GM18519 (cell line): ENCODE measurements at regions not wholly inside any gene's neighbourhood (a gene's known extent, or its start where the extent isn't known, plus 50 kb on each side); places are given as distances from the start of the nearest gene placed in this dataset.

Experiments
- ATAC-seq: cut with Tn5 transposase; IDR thresholded peaks from one replicate; pipeline ENCODE4 v1.9.1; 2021; ENCODE audit warnings: mild to moderate bottlenecking, moderate library complexity; ENCODE audit not compliant: unreplicated experiment, low FRiP score

DNA sequence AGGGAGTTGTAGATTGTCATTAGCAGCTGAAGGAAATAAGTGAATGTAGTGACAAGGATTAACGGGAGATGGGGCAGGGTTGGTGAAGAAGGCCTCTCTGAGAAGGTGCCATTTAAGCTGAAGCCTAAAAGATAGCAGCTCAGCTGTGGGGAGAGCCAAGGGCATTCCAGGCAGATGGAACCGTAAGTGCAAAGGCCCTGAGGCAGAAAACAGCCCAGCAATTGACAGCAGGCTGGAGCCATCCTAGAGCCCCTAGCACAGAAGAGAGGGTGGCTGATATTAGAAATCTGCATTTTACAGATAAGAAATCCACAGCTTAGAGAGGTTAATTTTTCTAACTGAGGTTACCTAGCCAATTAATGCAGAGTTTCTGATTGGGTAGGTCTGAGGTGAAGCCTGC is 374.5 kb upstream of the PROK2 start:
- no peak for ATAC-seq

DNA sequence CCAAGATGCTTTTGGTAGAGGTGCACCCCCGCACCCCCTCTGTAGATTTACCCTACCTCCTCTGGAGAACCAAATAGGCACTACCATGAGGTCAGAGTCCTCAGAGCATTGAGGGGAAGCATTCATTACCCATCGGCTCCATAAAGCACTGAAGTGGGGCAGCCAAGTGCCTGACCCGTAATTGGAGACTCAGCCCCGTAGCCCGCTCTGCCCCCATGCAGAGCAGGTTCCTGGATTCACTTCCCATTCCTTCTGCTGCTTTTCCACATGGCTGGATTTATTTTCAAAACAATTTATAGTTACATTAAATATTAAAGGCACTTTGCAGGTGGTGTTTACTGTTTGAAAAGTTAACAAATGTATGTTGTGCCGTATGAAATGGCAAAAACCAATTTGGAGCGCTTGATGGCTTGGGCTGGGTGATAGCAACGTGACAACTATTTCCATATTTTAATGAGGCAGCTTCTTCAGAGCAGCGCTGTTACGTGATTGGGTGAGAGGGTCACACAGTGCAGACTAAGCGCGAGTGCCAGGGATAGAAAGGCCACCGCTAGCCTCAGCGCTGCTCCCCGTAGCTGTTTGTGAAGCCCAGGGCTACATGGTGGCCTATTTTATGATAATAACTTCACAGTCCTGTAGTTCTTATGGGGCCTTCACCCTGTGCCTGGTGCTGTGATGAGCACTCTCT is 373.8 kb upstream of the PROK2 start:
- ATAC-seq = no peak

DNA sequence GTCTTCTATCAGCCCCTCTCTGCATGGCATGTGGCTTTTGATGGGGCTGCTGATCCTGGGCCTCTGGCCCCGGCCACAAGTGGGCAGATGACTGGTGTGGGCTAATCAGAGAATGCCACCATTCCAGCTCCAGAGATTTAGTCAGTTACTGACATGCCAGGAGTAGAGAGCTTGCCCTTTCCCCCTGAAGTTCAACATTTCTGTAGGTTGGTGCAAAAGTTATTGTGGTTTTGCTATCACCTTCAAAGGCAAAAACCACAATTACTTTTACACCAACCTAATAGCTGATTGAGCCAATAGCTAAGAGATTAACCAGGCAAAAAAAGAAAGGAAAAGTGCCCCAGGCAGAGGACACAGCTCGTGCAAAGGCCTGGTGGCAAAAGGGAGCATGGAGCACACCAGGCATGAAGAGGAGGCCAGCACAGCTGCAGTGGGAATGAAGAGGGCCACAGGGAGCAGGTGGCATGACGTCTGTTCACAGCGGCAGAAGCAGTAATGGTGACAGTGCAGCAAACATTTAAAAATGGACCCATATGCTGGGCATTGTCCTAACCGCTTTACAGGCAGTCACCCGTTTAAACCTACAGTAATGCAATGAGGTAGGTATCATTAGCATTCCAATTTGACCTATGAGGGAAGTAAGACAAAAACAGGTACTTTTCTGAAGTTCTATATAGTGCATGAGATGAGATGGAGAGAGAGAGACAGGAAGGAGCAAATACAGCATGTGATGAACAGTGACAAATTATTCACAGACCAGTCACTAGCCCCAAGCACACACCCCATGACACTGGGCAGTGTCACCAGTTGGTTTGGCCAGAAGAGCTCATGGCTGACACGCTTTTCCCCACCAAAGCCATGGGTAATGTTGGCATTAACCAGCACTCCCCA is 373.0 kb upstream of the PROK2 start:
- no peak for ATAC-seq

DNA sequence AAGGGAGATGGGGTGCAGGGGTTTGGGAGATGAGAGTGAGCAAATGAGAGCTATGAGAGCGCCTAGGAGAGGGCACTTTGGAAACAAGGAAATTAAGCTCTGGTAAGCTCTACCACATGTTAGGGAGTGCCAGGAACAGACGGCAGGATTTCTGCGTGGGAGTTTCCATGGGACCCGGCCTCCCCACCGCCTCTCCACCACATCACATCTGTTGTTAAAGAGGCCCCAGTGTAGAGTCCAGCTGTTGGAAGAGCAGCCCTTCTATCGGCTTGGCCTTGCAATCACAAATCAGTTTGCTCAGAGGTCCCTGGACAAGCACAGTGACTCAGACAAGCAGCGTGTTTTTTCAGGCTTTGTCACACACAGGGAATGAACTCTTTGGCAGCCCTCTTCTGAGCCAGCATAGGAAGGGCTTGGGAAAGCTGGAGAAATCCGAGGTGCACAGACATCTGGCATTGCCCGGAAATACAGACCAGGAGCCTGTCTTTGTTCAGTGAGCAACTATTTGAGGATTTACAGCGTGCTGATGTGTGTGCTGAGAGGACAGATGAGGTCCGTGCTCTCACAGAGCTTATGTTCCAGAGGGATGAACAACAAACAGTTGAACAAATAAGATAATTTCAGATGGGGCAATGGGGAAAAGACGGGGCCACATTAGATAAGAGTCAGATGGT is 370.6 kb upstream of the PROK2 start:
- no peak for ATAC-seq

DNA sequence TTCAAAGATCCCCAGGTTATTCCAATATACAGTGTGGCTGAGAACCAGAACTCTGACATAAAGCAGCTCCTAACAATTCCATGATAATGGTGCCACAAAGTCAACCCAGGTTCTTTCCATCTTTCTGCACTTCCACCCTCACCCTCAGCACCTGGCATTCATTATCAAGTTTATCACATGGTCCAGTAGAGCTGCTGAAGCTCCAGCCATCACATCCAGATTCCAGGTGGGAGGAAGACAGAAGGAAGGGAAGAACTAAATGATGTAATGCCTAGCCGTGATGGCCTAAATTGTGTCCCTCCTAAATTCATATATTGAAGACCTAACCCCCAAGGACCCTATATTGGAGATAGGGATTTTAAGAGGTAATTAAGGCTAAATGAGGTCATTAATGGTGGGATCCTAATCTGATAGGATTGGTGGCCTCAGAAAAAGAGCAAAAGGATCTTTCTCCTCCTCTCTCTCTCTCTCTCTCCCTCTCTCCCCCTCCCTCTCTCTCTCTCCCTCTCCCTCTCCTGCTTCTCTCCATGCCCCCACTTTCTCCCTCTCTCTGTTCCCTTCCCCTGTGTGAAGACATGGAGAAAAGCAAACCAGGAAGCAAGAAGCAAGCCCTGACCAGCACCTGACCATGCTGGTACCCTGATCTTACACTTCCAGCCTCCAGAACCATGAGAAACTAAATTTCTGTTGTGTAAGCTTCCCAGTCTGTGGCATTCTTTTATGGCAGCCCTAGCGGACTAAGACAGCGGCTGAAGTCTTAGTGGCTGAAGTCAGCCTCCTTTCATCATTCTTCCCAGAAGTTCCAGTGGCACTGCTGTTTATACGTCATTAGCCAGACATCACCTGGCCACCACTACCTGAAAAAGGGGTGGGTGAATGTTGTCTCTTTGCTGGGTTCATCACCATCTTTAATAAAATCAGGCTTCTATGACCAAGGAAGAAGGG is 369.7 kb upstream of the PROK2 start:
- ATAC-seq = no peak

DNA sequence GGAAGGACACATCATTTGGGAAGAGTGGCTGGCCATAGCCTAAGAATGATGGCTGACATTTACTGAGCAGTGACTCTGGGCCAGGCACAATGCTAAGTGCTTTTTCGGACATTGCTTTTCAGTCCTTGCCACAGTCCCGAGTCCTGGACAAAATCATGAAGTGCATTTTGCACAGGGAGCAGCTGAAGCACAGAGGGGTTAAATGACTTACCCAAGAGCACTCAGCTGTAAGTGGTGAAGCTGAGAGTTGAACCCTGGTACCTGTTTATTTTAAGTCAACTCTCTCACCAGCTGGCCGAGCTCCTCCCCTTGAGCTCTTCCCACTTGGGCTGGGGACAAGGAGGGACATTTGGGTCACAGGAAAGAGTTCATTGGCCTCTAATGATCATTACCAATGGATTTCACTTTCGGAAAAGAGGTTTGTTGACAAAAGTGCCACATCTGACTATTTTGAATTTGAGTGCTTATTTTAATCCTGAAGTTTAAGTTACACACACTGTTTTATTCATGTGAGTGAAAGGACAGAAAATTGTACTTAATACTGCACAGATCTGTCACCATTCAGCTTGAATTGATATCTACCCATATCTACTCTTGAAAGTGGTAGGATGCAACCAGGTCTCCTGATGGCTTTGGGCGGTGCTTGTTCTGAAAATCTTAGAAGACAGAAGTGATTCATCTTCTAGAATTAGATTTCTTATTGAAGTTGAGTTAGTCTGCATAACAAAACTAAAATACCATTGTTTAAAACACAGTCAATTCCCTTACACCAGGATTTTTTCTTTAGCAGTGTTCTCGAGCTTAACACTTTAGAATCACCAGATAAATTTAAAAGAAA is 368.7 kb upstream of the PROK2 start:
- no peak for ATAC-seq

DNA sequence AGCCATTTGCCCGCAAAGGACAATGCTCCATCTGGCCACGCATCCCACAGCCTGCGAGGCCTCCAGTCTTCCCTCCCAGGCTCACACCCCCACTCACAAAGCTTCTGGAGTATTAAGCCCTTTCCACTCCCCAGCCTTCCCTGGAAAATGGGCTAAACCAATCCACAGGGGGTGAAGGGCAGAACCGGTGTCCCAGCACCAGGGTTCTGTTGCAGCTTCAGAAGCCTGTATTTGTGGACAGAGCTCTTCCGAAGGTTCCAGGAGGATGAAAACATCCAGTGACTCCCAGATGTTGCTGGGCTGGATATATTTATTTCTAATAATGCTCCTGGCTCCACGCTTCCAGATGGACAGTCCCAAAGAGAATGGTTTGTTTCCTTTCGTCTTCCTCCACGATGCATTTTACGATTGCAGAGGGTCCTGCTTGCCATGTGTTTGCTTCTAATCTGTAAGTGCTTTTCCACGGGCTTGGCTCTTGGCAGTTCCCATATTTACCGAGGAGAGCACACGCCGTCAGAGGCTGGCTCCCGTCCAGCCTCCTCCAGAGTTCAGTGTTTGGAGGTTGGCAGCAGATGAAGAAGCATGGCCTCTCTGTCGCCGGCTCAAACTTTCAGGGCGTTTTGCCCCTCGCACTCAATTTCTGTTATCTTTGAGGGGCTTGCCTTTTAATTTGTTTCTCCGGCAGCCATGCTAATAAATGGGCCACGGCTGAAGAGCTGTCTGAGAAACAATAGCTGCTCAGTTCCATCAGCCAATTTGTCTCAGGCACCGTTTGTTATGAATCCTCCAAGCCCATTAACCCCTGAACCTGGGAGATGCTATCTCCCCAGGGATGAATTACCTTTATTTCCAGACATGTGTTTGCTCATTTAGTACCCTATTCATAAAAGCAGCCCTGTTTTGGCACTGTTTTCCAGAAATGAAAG is 367.9 kb upstream of the PROK2 start:
- ATAC-seq = no peak

DNA sequence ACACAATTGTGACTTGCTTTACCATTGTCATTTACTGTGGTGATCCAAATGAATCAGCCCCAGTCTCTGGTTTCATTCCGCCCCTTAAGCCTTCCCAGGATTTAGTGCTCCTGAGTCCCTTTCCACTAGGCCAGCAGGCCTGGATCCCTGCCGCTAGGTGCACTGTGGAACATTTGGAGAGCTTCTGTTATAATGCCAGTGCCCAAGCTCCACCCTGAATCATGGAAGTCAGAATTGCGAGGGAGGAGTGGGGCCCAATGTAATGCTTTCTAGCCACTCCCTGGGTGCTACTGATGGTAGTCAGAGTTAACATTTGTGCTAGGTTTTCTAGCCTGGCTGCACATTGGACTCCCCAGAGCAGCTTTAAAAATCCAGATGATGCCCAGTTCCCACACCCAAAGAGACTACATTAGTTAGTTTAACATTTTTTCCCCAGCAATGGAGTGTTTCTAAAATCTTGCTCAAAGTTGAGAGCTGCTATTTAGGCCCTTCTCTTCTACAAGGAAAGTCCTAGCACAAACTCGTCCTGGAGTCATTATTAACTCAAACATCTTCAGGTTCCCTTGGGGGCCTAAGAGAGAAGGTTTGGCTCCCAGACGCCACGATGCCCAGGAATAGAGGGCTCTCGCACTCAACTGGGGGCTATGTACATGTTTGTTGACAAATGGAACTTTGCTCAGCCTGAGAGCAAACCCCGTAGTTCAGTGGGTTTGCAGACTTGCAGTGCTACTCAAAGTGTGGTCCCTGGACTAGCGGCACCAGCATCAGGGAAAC is 366.7 kb upstream of the PROK2 start:
- no peak for ATAC-seq

DNA sequence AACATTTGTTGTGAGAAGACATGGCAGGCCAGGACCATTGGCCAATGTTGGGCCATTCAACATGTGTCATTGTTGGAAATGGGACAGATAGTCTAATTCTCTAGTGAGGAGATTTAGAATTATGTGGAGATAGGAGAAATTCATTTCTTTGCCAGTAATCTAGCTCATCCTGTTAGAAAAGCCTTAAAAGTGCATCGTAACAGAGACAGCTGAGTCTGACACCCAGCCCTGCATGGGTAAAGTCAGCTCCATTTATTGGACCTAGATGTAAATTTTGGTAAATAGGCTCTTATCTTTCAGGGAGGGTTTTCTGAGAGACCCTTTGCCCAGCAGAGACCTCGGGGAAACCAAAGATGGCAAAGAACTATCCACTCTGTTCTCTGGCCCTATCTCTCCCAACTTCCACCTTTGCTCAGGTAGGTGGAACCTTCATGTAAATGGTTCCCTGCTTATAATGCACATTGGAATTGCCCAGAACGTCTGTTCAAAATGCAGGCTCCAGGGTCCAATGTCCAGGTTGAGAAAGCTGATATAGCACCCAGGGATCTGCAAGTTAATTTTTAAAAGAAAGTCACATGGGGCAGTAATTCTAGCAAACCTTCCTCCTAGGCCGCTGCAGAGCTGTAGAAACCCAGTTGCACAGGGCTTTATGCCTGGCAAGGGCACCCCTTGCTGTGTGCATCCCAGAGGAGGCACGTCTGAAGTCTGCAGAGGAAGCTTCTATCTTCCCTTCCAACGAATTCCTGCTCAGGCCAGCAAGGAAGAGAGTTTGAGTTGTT is 365.9 kb upstream of the PROK2 start:
- no peak for ATAC-seq

DNA sequence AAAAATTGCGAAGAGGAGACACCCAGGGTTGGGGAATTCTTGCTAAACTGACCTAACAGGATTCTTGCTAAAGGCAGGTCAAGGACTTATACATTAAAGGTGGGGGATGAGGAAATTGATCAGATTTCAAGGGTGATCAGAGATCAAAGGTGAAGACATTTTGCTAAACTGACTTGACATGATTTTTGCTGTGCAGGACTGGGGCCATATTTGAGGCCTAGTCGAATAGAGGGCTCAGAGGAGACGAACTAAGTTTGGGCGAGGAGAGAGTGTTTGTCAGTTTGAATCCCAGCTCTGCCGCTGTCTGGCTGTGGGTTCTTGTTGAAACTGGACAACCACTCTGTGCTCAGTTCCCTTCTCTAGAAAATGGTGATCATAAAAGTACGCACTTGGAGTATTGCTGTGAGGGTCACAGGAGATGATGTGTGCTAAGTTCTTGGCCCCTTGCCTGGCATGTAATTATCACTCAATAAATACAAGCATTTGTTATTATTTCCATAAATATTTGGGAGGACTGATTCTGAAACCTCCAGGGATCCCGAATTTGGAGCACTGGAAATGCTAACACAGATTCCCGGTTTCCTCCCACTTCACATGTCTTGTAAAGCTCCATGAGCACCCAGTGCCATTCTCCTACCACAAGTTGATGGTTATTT is 364.8 kb upstream of the PROK2 start:
- ATAC-seq = no peak

DNA sequence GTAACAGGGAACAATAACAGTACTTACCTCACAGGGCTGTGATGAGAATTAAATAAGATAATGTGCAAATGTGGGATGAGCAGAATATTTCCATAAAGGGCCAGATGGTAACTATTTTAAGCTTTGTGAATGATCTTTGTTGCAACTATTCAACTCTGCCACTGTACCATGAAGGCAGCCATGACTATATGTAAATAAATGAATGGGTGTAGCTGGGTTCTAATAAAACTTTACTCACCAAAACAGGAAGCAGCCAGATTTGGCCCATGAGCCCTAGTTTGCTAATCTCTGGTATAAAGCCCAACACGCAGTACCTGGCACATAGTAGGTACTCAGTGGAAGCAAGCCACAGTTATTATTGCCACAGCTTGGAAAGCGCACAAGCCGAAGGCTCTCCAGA is 362.7 kb upstream of the PROK2 start:
- ATAC-seq = no peak

DNA sequence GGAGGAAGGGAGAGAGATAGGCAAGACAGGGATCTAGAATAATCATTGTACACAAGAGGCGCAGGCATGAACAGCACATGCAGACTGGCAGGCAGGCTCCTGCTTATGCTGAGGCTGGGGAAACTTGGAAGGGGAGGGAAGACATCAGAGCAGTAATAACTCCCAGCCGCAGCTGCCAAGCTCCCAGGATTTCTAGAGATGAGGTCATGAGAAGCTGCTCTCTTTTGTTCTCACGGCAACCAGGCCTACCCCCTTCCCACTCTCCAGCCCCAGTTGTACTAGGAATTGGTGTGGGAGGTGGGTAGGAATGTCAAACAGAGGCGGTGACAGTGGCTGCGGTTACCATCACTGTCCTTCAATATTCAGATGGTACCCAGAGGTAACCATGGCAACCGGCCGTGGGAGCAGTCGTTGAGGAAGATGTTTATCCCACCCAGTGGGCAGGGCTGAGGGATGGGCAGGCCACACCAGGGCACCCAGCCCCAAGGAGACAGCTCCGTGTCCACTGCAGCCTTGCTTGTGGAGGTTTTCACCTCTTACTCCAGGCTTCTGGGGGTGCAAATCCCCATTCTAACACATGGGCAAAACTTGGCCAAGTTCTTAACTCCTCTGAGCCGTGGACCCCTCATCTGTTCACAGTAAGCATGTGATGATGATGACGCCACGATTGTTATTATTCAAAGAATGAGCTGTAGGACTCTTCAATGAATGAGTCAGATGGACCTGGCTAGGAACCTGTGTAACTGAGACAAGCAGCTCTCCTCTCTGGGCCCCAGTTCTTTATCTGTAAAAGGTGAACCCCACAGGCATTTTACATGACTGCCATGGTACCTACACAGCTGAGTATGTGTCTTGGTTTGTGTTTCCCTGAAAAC is 360.8 kb upstream of the PROK2 start:
- no peak for ATAC-seq

DNA sequence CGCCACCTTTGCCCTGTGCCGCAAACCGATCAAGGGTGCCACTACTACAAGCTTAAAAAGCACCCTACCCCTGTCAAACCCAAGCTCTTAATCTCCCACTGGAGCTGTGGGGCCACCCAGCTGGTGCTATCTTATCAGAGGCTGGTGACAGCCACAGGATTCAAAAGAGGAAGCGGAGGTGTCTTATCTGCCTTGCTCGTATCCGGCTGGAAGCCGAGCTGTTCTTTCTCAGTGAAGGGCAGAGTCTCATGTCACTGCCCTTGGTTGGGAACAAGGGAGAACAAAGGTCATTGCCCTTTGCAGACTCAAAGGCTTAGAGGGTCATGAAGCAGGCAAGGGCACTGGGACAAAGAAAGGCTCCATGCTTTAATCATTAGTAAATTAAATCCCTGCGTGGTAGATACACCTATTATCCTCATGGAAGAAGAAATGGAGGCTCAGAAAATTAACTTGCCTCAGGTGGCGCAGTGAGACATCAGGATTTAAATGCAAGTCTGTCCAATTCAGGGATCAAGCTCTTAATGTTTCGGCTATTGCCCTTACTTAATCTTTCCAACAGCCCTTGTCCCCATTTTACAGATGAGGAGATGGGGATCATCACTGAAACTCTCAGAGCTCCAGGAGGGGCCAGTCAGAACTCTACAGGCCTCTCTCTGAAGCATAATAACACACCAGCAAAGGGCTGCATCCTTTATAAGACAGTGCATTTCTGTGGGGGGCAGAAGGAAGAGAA is 360.0 kb upstream of the PROK2 start:
- ATAC-seq = peak; percentile 84

DNA sequence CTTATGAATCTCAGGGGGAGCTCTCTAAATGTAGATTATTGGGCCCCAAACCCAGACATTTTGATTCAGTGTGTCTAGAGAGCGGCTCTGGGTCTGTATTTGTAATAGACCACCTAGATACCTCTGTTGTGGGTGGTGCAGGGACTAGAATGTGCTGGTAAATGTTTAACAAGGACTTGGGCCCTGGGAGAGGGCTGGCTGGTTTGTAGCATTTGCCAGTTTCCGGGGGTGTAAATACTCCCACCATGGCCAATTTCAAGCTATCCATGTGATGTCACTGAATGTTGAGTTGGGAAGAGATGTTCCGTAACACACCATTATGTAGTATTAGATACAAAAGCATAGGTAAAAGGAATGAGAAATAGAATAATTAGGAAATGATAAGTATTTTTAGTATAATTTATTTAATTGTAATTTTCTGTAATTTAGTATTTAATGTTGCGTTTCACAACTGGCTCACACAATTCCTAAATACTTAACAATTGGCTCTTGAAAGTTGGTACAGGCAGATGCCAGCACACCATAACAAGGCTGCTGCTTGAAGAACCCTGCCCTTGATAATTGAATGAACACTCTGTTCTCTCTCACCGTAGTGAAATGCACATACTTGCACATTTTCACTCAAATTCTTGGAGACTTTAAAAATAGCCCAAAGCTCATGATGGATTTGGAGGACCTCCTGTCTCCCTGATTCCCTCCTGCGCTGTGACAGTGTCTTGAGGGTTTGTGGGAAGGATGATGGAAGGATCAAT is 359.2 kb upstream of the PROK2 start:
- ATAC-seq = no peak
